HG03469 (cell line): ENCODE measurements at regions not wholly inside any gene's neighbourhood (a gene's known extent, or its start where the extent isn't known, plus 50 kb on each side); places are given as distances from the start of the nearest gene placed in this dataset.

Experiments
- ATAC-seq: cut with Tn5 transposase; IDR thresholded peaks from one replicate; pipeline ENCODE4 v1.9.1; 2021; ENCODE audit warnings: mild to moderate bottlenecking, moderate library complexity, moderate number of reproducible peaks; ENCODE audit not compliant: unreplicated experiment

DNA sequence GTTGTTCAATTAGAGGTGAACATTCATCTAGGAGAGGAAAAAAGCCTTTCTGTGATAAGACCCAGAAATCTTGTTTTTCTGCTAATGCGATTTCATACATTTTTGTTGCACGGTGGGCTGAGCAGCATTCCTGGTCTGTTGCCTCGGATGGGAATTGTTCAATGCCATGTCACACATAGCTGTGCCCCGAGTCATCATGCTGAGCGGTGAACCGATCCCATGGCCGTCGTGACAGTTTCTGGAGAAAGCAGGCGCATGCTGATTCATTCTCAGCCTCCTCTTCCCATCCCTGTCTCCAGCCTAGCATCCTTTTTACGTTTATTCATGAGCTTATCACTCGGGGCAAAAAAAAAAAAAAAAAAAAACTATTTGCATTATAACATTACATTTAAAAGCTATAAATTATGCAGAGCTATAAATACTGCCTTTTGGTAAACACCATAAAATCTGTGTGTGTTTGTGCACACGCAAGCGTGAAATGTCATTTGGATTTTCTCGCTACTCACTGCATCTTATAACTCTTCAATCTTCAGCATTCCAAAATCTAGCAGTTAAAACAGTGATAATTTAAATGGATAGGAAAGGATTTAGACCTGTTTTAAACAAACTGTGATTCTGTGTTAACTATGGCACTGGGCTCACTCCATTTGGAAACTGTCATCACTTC is 58.9 kb upstream of the IFNGR1 start:
- no peak for ATAC-seq

- no peak for ATAC-seq
Measured at GRCh38 chr6:137272403-137272802, 53.2 kb upstream of the IFNGR1 start.

- ATAC-seq: peak; percentile 62
Measured at GRCh38 chr6:137271245-137272183, 52.3 kb upstream of the IFNGR1 start.

DNA sequence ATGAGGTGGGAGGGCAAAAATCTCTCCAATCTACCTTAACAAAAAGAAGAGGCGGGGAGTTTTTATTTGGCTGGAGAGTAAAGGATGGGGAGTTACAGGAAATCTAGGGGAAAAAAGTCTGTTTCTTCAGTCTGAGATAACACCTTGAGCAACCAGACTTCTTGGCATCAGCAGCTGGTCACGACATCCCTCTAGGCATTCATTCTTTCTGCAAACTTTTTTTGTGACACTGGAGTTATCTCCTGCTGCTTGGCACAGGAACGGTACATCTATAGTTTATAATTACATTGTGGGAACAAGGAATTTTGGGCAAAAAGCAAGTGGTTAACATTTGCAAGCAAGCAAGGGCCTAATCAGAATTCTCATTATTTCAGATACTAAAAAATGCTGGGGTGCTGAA is 50.6 kb upstream of the IFNGR1 start:
- no peak for ATAC-seq

DNA sequence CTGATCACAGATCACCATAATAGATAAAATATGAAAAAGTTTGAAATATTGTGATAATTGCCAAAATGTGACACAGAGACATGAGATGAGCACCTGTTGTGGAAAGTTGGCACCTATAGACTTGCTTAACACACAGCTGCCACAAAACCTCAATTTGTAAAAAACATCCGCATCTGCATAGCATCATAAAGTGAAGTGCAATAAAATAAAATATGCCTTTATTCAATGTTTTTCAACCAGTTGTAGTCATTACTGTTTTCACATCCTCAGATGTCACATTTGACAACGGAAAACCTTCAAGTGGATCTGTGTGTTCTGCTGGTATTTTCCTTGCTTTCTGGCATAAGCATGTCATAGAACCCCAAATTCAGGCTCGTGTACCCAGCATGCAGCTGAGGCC is 50.2 kb upstream of the IFNGR1 start:
- no peak for ATAC-seq
